HL-60 (cell line): ENCODE measurements at regions not wholly inside any gene's neighbourhood (a gene's known extent, or its start where the extent isn't known, plus 50 kb on each side); places are given as distances from the start of the nearest gene placed in this dataset.

ENCODE experiments used
- DNase-seq, 2 experiments: peaks; one replicate each; pipeline ENCODE4 v3.0.0-alpha.2; 2010 to 2020; ENCODE audit warnings: low read depth in 1 of 2, low spot score in 1 of 2
- H3K27ac ChIP-seq: fragments of 250-450 bp; sonication (Bioruptor Pico); replicated peaks from 2 replicates; pipeline ENCODE4 v1.5.1; 2020; ENCODE audit warnings: mild to moderate bottlenecking, moderate library complexity
- H3K27me3 ChIP-seq: fragments of 250-450 bp; sonication (Bioruptor Pico); 2 replicates; pipeline ENCODE4 v1.5.1; 2021; ENCODE audit warnings: mild to moderate bottlenecking, moderate library complexity; ENCODE audit not compliant: insufficient read depth, poor library complexity, severe bottlenecking
- H3K4me3 ChIP-seq: replicated peaks from 2 replicates; pipeline ENCODE4 v1.5.1; 2011; ENCODE audit warnings: mild to moderate bottlenecking, control low read depth, low read length; ENCODE audit not compliant: insufficient read depth
- GABPA ChIP-seq: IDR thresholded peaks from 2 replicates; pipeline ENCODE4 v1.6.1; 2012; ENCODE audit warnings: low read depth
- POLR2AphosphoS5 ChIP-seq: IDR thresholded peaks from 2 replicates; pipeline ENCODE4 v1.6.1; 2012; ENCODE audit warnings: low read depth
- REST ChIP-seq: IDR thresholded peaks from 2 replicates; pipeline ENCODE4 v1.6.1; 2012; ENCODE audit warnings: low read depth; ENCODE audit not compliant: insufficient replicate concordance
- SPI1 ChIP-seq: IDR thresholded peaks from 2 replicates; pipeline ENCODE4 v1.6.1; 2012; ENCODE audit warnings: low read depth, mild to moderate bottlenecking, borderline replicate concordance
- TF ChIP-seq, protein P1 (sequence below): IDR thresholded peaks from one replicate; pipeline ENCODE4 v1.5.1; 2011; ENCODE audit warnings: low read length, control low read depth, inconsistent platforms; ENCODE audit not compliant: insufficient read depth

DNA sequence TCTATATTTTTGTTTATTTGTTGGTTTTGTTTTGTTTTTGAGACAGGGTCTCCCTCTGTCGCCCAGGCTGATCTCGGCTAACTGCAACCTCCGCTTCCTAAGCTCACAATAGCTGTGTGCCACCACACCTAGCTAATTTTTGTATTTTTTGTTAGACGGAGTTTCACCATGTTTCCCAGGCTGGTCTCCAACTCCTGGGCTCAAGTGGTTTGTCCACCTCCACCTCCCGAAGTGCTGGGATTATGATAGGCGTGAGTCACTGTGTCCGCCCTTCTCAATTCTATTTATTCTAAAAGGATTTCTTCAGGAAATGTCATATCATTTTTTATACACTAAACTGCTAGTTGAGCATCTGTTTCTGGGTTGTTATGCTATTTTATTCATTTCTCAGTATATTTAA lies 1206.0 kb downstream of the OLFM4 start:
- no peak overlapping the region for H3K27ac ChIP-seq
- no peak for DNase-seq
- TF ChIP-seq REST (no peak), GABPA (no peak), POLR2AphosphoS5 (no peak), SPI1 (no peak)
- TF ChIP-seq, protein P1, sequence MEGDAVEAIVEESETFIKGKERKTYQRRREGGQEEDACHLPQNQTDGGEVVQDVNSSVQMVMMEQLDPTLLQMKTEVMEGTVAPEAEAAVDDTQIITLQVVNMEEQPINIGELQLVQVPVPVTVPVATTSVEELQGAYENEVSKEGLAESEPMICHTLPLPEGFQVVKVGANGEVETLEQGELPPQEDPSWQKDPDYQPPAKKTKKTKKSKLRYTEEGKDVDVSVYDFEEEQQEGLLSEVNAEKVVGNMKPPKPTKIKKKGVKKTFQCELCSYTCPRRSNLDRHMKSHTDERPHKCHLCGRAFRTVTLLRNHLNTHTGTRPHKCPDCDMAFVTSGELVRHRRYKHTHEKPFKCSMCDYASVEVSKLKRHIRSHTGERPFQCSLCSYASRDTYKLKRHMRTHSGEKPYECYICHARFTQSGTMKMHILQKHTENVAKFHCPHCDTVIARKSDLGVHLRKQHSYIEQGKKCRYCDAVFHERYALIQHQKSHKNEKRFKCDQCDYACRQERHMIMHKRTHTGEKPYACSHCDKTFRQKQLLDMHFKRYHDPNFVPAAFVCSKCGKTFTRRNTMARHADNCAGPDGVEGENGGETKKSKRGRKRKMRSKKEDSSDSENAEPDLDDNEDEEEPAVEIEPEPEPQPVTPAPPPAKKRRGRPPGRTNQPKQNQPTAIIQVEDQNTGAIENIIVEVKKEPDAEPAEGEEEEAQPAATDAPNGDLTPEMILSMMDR: no peak
- H3K27me3 ChIP-seq: no peaks in the 10 kb centered on the region
- no peak overlapping the region for H3K4me3 ChIP-seq

DNA sequence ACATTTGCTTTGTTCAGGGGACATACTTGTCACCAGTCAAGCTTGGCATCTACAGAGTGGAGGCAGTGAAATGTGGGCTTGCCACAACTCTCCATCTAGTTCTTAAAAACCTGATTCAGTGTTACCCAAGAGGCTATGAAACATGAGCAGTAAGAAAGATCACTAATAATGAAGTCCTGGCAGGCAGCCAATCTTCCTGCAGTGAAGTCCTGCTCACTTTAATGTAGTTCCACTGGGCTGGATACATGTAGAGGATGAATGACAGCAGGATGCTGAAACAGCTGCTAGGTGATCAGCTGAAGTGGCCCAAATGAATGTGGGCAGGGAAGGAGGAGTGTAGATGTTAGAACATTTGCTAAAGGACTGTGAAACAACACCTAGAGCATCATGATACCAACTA lies 1213.1 kb downstream of the OLFM4 start:
- TF ChIP-seq REST: no peak
- TF ChIP-seq GABPA: no peak
- TF ChIP-seq, protein P1: no peak
- TF ChIP-seq SPI1: no peak
- TF ChIP-seq POLR2AphosphoS5: no peak
- no peak overlapping the region for H3K4me3 ChIP-seq
- no peak for DNase-seq

DNA sequence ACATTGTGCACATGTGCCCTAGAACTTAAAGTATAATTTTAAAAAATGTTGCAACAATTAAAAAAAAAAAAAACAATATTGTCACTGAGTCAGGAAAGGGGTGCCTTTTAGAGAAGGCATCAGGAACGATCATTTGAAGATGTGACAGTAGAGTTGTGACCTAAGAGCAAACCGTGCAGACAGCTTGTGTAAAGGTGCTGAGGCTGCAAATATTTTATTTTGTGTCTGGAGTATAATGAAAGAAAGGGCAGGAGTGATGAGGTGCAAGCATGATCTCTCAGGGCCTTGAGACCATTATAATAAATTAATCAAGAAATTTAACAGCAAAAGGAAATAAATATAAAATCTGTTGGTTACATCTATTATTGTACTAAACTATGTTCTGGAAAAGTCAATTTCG lies 1219.7 kb downstream of the OLFM4 start:
- TF ChIP-seq, protein P1: no peak
- TF ChIP-seq SPI1 (no peak), GABPA (no peak), POLR2AphosphoS5 (no peak), REST (no peak)

More for the DNA sequence above, 1213.1 kb downstream of the OLFM4 start:
- Histone ChIP-seq H3K27me3 (no peaks in the 10 kb centered on the region), H3K27ac (no peak overlapping the region)

More for the DNA sequence above, 1219.7 kb downstream of the OLFM4 start:
- DNase-seq: no peak
- Histone ChIP-seq H3K27ac (no peak overlapping the region), H3K4me3 (no peak overlapping the region), H3K27me3 (no peaks in the 10 kb centered on the region)
